Muscle layer of colon (tissue), 2 donors: ENCODE measurements at regions not wholly inside any gene's neighbourhood (a gene's known extent, or its start where the extent isn't known, plus 50 kb on each side); places are given as distances from the start of the nearest gene placed in this dataset.

Experiments used
- H3K27ac ChIP-seq: one replicate; pipeline ENCODE4 v1.7.0; 2013; ENCODE audit warnings: low read depth, mild to moderate bottlenecking, low read length, moderate library complexity
- H3K27me3 ChIP-seq, 2 donors: one replicate each; pipeline ENCODE4 v1.7.0; 2013; ENCODE audit warnings: low read length in 2 of 2, mild to moderate bottlenecking in 2 of 2; ENCODE audit not compliant: insufficient read depth in 2 of 2, control insufficient read depth in 1 of 2
- H3K36me3 ChIP-seq: one replicate; pipeline ENCODE4 v1.7.0; 2013; ENCODE audit warnings: mild to moderate bottlenecking, low read length; ENCODE audit not compliant: insufficient read depth
- H3K4me1 ChIP-seq: one replicate; pipeline ENCODE4 v1.7.0; 2013; ENCODE audit warnings: mild to moderate bottlenecking, low read length; ENCODE audit not compliant: insufficient read depth
- H3K4me3 ChIP-seq, 2 donors: one replicate each; pipeline ENCODE4 v1.7.0; 2013; ENCODE audit warnings: low read length in 2 of 2, low read depth in 1 of 2, mild to moderate bottlenecking in 1 of 2, moderate library complexity in 1 of 2
- H3K9ac ChIP-seq: one replicate; pipeline ENCODE4 v1.7.0; 2013; ENCODE audit warnings: low read length
- H3K9me3 ChIP-seq: one replicate; pipeline ENCODE4 v1.7.0; 2013; ENCODE audit warnings: mild to moderate bottlenecking, low read length
- donor health status: abdominal sarcoma.
- donor health status: Adenocarcinoma of cecum.

DNA sequence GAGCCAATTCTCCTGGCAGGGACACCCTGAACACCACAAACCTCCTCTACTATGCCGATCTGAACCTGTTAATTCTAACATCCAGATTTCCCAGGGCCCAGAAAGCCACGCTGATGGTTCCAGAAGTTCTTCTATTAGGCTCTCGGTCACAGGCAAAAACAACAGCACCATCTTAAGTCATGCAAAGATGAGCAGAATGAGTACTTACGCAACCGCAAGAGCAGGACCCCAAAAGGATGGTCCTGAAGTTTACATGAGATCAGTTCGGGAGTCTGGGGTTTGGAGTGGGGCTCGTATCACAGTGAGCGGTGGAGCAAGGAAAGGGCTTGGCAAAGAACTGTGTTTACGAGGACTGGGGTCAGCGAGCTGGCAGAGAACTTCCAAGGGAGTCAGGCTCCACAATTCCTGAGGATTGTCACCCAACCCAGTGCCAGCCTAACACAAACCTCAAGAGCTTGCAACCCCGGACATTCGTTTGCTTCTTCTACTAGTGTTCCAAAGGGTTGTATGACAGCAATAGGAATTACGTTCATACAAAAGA, 532.6 kb downstream of the TNS3 start:
- no peaks in the 10 kb centered on the region for H3K9me3 ChIP-seq
- H3K4me1 ChIP-seq: peaks cover 17% of the 10 kb centered on the region
- H3K9ac ChIP-seq: no peak overlapping the region
- no peak overlapping the region for H3K27ac ChIP-seq
- no peaks in the 10 kb centered on the region for H3K27me3 ChIP-seq
- H3K36me3 ChIP-seq: no peaks in the 10 kb centered on the region
- no peak overlapping the region for H3K4me3 ChIP-seq

DNA sequence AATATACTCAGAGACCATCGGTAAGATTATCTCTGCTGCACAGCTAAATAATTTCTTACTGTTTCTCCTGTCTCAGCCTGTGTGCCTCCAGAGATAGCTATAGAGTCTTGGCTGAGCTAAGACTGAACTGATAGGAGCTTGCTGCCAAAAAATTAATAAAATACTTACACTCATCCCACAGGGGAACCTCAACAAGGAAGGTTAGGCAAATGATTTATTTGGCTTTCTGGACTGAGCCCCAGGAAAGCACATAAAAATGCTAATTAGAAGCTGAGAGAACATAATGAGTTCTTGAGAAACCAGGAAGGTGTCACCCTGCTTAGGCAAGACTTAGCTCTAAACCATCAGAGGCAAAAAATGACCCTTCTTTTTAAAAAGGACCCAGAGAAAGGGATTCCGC, 534.5 kb downstream of the TNS3 start:
- peaks cover 17% of the 10 kb centered on the region for H3K4me1 ChIP-seq
- H3K27ac ChIP-seq: no peak overlapping the region
- H3K4me3 ChIP-seq: no peak overlapping the region
- no peaks in the 10 kb centered on the region for H3K9me3 ChIP-seq
- H3K9ac ChIP-seq: no peak overlapping the region
- H3K36me3 ChIP-seq: no peaks in the 10 kb centered on the region
- H3K27me3 ChIP-seq: no peaks in the 10 kb centered on the region

DNA sequence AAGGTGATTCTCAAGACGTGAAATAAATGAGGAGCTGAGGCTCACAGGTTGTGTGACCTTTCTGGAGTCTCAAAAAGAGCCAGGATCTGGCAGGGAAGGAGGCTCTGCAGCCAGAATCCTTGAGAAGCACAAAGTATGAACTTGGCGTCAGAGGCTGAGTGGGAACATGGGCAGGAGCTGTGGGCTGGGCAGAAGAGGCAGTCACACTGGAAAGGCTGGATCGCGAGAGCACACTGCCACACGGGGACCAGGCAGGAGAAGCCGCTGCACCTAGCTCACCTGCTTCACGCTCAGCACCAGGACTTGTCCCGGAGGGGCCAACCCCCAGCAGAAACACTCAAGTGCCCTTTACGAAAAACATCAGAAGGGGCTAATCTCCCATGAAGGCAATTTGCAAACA, 535.0 kb downstream of the TNS3 start:
- no peaks in the 10 kb centered on the region for H3K36me3 ChIP-seq
- H3K9ac ChIP-seq: no peak overlapping the region
- H3K4me1 ChIP-seq: peaks cover 17% of the 10 kb centered on the region
- no peak overlapping the region for H3K27ac ChIP-seq
- no peak overlapping the region for H3K4me3 ChIP-seq
- H3K9me3 ChIP-seq: no peaks in the 10 kb centered on the region
- no peaks in the 10 kb centered on the region for H3K27me3 ChIP-seq

DNA sequence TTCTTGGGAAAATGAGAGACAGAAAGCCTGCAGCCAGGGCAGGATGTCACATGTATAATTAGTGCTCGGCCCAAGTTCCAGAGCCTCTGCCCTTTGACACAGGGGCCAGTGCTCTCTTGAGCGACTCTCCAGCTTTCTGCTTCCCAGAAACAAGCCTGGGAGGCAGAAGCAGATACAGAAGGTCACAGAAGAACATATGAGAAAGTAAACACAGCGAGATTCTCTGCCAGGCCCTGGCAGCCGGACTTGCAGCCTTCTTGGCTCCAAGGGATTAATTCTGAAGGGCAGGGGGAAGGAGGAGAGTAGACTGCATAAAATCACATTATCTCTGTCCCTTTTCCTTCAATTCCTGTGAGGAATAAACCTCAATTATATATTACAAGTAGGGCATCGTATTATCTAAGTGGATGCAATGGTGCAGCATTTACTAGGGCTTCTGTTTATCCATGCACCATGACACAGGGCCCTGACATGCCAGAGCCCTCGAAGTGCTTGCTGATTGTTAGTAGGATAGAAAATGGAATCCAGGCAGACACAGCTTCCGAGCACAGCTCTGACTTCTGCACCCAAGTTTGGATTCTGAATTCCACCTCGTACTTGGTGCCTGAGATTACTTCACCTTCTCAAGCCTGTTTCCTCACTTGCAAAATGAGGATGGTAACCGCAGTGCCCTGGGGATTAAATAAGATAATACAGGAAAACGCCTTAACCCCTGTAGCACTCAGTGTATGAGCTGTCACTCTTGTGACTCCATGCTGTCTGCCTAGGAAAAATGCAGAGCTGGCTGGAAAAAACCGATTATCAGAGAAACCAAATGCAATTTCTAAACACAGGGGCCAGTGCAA, 536.5 kb downstream of the TNS3 start:
- Histone ChIP-seq H3K27me3 (no peaks in the 10 kb centered on the region), H3K36me3 (no peaks in the 10 kb centered on the region), H3K4me3 (no peak overlapping the region), H3K9ac (no peak overlapping the region), H3K4me1 (peaks cover 20% of the 10 kb centered on the region), H3K27ac (peak overlapping the region; percentile 21), H3K9me3 (no peaks in the 10 kb centered on the region)

DNA sequence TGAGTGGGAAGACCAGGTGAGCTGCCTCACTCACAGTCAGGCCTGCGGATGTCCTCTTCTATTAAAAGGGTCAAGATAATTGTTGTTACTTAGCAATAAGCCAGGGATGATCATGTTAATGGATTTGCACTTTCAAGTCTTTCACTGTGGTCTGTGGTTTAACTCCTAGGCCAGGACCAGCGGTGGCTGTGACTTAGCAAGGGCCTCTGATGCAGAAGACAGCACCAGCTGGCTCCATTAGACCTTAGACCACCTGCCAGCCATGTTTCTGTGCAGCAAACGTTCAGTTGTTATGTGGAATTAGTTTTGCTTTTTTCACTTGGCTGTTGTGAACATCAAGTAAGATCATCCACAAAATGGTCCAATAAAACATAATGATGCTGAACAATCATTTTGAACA, 537.3 kb downstream of the TNS3 start:
- Histone ChIP-seq H3K27ac (no peak overlapping the region), H3K4me1 (peaks cover 25% of the 10 kb centered on the region), H3K27me3 (no peaks in the 10 kb centered on the region), H3K9me3 (no peaks in the 10 kb centered on the region), H3K9ac (no peak overlapping the region), H3K4me3 (no peak overlapping the region), H3K36me3 (no peaks in the 10 kb centered on the region)

DNA sequence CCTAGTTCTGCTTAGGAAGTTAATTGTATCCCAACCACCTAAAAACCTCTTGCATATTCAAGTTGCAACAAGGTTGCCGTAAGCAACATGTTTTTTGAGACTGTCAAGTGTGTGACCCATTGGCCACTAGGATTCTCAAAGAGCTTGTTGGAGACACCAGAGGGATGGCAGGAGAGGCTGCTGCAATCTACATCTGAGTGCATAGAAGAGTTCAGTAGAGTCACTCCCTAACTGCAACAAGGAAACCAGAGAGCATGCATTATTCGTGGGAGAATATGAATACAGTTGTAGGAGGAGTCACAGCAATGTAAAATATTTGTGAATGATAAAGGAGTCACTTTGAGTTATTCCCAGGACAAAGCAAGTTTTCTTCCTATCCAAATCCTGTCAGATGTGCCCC, 538.6 kb downstream of the TNS3 start:
- no peak overlapping the region for H3K4me3 ChIP-seq
- H3K9me3 ChIP-seq: no peaks in the 10 kb centered on the region

DNA sequence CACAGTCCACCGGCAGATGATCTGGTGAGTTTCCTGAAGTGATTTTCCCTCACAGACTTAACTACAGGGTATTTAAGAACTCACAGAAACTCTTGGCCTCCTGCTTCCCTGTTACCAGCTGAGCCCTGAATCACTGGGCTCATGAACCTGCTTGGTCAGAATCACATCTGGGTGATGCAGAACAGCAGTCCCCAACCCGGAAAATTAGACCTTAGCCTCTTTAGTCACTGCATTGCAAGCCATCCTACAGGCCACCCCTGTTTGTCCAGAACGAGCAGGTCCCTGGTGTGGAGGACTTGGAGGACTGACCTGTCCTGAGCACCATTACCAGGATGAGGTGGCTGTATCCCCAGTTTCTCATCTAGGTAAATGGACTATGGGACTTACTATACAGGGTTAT, 539.2 kb downstream of the TNS3 start:
- Histone ChIP-seq H3K27me3 (no peaks in the 10 kb centered on the region), H3K4me3 (no peak overlapping the region), H3K36me3 (no peaks in the 10 kb centered on the region), H3K9me3 (no peaks in the 10 kb centered on the region), H3K9ac (no peak overlapping the region), H3K4me1 (peaks cover 32% of the 10 kb centered on the region), H3K27ac (no peak overlapping the region)

More for the DNA sequence above, 538.6 kb downstream of the TNS3 start:
- Histone ChIP-seq H3K27me3 (no peaks in the 10 kb centered on the region), H3K36me3 (no peaks in the 10 kb centered on the region), H3K27ac (no peak overlapping the region), H3K9ac (no peak overlapping the region), H3K4me1 (peaks cover 32% of the 10 kb centered on the region)

DNA sequence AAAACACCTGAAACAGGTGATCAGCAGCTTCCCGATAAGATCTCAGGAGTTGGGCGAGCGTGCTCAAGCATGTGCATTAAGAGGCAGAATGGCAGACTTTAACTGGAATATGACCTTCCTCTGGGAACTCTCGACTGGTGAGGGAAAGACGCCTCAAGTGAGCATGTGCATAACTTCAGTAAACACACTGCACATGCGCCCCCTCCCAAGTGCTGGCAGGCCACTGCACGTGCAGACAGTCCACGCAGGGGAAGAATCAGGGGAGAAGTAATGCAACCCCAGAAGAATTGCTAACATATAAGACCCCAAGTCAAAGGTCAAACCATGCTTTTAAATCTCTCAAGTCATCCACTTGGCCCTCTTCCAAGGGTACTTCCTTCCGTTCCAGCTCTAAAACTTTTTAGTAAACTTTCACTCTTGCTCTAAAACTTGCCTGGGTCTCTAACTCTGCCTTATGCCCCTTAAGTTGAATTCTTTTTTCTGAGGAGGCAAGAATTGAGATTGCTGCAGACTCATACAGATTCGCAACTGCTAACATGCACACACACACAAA, 541.0 kb downstream of the TNS3 start:
- no peaks in the 10 kb centered on the region for H3K9me3 ChIP-seq
- H3K9ac ChIP-seq: no peak overlapping the region
- H3K27me3 ChIP-seq: no peaks in the 10 kb centered on the region
- H3K4me3 ChIP-seq: no peak overlapping the region
- no peak overlapping the region for H3K27ac ChIP-seq
- peaks cover 29% of the 10 kb centered on the region for H3K4me1 ChIP-seq
- H3K36me3 ChIP-seq: no peaks in the 10 kb centered on the region

DNA sequence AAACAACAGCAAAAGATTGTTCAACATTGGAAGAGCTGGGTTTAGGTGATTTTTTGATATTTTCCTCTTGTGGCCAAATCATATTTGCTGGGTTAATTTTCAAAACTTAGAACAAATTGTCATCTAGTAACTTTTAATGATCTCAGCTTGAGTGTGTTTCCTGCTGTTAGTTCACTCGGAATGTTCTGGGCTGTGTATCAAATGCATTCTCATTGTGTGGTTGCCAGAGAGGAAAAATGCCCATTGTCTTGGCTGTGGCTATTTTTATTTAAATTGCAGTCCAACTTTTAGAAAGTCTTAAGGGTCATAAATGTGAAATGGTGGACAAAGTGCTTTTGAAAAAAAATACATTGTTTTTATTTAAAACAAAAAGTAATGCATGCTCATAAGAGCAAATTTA, 542.0 kb downstream of the TNS3 start:
- Histone ChIP-seq H3K4me3 (no peak overlapping the region), H3K9me3 (no peaks in the 10 kb centered on the region), H3K27me3 (no peaks in the 10 kb centered on the region), H3K27ac (no peak overlapping the region), H3K9ac (no peak overlapping the region), H3K4me1 (peaks cover 19% of the 10 kb centered on the region), H3K36me3 (no peaks in the 10 kb centered on the region)

DNA sequence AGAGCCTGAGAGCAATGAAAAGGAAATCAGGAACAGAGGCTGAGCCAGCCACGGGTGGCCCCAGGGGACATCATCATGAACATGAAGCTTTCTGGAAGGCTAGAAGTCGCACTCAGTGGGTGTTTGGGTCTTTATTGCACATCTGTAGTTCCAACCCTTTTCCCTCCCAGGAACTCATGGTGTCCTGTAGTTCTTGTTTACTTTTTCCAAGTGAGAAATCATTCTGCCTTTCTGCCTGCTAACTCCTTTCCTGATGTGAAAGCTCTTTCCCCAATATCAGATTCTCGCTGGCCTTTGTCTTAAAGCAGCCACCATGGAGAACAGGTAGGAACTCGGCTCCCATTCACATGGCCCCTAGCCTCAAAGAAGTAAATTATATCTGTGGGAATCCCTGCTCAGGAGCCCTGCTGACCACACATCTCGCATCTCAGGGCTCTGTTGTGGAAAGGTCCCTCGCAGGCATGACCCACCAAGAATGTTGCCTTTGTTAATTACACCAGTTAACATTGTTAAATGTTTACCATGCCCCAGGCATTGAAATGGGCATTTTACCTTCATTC, 542.7 kb downstream of the TNS3 start:
- Histone ChIP-seq H3K36me3 (no peaks in the 10 kb centered on the region), H3K4me1 (peaks cover 15% of the 10 kb centered on the region), H3K4me3 (no peak overlapping the region), H3K9me3 (no peaks in the 10 kb centered on the region), H3K27me3 (no peaks in the 10 kb centered on the region), H3K9ac (no peak overlapping the region), H3K27ac (no peak overlapping the region)

DNA sequence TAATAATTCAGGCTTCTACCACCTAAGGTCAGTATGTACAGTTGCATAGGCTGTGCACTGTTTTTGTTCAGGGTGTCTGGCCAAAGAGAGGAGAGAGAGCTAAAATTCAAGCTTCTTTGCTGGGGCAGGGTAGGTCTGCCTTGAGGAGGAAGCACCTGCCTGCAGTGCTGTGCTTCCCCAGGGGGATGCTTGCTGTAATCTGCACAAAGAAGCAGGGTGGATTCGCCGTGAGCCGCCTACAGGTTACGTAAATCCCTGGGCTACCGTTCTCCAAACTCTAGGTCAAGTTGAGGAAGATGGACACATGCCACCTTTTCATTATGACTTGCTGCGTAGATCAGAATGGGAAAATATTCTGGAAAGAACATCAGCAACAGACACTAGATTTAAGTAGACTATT, 543.3 kb downstream of the TNS3 start:
- Histone ChIP-seq H3K27ac (no peak overlapping the region), H3K36me3 (no peaks in the 10 kb centered on the region), H3K27me3 (no peaks in the 10 kb centered on the region), H3K4me3 (no peak overlapping the region), H3K9me3 (no peaks in the 10 kb centered on the region), H3K4me1 (peaks cover 15% of the 10 kb centered on the region), H3K9ac (no peak overlapping the region)
